Peyer's patch (tissue), 4 donors: ENCODE measurements at regions not wholly inside any gene's neighbourhood (a gene's known extent, or its start where the extent isn't known, plus 50 kb on each side); places are given as distances from the start of the nearest gene placed in this dataset.

ENCODE experiments used
- DNase-seq, 3 donors: peaks; one replicate each; pipeline ENCODE4 v3.0.0-alpha.2; 2017 to 2019
- H3K27ac ChIP-seq, 4 donors: fragments of 200-600 bp; sonication (generic); one replicate each; pipeline ENCODE4 v1.5.1; 2016 to 2019
- H3K27me3 ChIP-seq, 2 donors: fragments of 200-600 bp; sonication (generic); one replicate each; pipeline ENCODE4 v1.5.1; 2019
- H3K36me3 ChIP-seq, 3 donors: fragments of 200-600 bp; sonication (generic); one replicate each; pipeline ENCODE4 v1.5.1; 2016 to 2019
- H3K4me1 ChIP-seq, 4 donors: fragments of 200-600 bp; sonication (generic); one replicate each; pipeline ENCODE4 v1.5.1; 2016 to 2019
- H3K4me3 ChIP-seq, 4 donors: fragments of 200-600 bp; sonication (generic); 1 replicate in 3 of 4; 2 replicates in 1 of 4; pipeline ENCODE4 v1.5.1; 2016 to 2019; ENCODE audit warnings: mild to moderate bottlenecking in 1 of 4
- H3K9me3 ChIP-seq, 4 donors: fragments of 200-600 bp; sonication (generic); one replicate each; pipeline ENCODE4 v1.5.1; 2016 to 2019; ENCODE audit warnings: mild to moderate bottlenecking in 1 of 4
- CTCF ChIP-seq, 6 experiments: fragments of 450-650 bp in 4 of 6; fragments of 200-600 bp in 2 of 6; sonication (generic) in 1 of 6; IDR thresholded peaks; one replicate each; pipeline ENCODE4 v1.5.1; 2017 to 2019; ENCODE audit warnings: antibody characterized with exemption in 6 of 6, mild to moderate bottlenecking in 3 of 6, moderate library complexity in 1 of 6
- POLR2A ChIP-seq, 2 donors: fragments of 450-650 bp; IDR thresholded peaks; one replicate each; pipeline ENCODE4 v1.5.1; 2017; ENCODE audit warnings: antibody characterized with exemption in 2 of 2, mild to moderate bottlenecking in 2 of 2, moderate library complexity in 2 of 2

- Histone ChIP-seq H3K27ac (no peak overlapping the region), H3K27me3 (no peaks in the 10 kb centered on the region), H3K9me3 (peaks cover 0 to 9% (median 0%) of the 10 kb centered on the region in 4 donors), H3K4me3 (no peak overlapping the region), H3K36me3 (no peaks in the 10 kb centered on the region), H3K4me1 (no peaks in the 10 kb centered on the region)
- no peak for TF ChIP-seq CTCF (IDR thresholded peaks at IDR 0.05)
- TF ChIP-seq POLR2A (IDR thresholded peaks at IDR 0.05): no peak
- no peak for DNase-seq
These were observed 1030.9 kb downstream of the FSTL5 start for GRCh38 chr4:161132715-161133425.

GRCh38 chr4:161121451-161121850 is 1042.3 kb downstream of the FSTL5 start:
- no peak for TF ChIP-seq CTCF (IDR thresholded peaks at IDR 0.05)
- TF ChIP-seq POLR2A (IDR thresholded peaks at IDR 0.05): no peak
- no peaks in the 10 kb centered on the region for H3K36me3 ChIP-seq
- H3K27me3 ChIP-seq: no peaks in the 10 kb centered on the region
- DNase-seq: no peak
- H3K4me1 ChIP-seq: no peaks in the 10 kb centered on the region
- H3K9me3 ChIP-seq: no peaks in the 10 kb centered on the region
- H3K4me3 ChIP-seq: no peak overlapping the region
- no peak overlapping the region for H3K27ac ChIP-seq

GRCh38 chr4:161101881-161102280 is 1061.9 kb downstream of the FSTL5 start:
- Histone ChIP-seq H3K4me3 (no peak overlapping the region), H3K36me3 (no peaks in the 10 kb centered on the region), H3K27me3 (no peaks in the 10 kb centered on the region), H3K4me1 (no peaks in the 10 kb centered on the region), H3K27ac (no peak overlapping the region), H3K9me3 (no peaks in the 10 kb centered on the region)
- no peak for TF ChIP-seq CTCF (IDR thresholded peaks at IDR 0.05)
- no peak for TF ChIP-seq POLR2A (IDR thresholded peaks at IDR 0.05)
- no peak for DNase-seq

GRCh38 chr4:161097821-161098220 is 1066.0 kb downstream of the FSTL5 start:
- DNase-seq: no peak
- no peaks in the 10 kb centered on the region for H3K36me3 ChIP-seq
- no peaks in the 10 kb centered on the region for H3K4me1 ChIP-seq
- no peaks in the 10 kb centered on the region for H3K9me3 ChIP-seq
- H3K27ac ChIP-seq: no peak overlapping the region
- no peaks in the 10 kb centered on the region for H3K27me3 ChIP-seq
- H3K4me3 ChIP-seq: no peak overlapping the region
- TF ChIP-seq CTCF (IDR thresholded peaks at IDR 0.05) (no peak), POLR2A (IDR thresholded peaks at IDR 0.05) (no peak)

GRCh38 chr4:161061046-161061445 is 1102.8 kb downstream of the FSTL5 start:
- no peak overlapping the region for H3K4me3 ChIP-seq
- TF ChIP-seq CTCF (IDR thresholded peaks at IDR 0.05): no peak
- no peak for TF ChIP-seq POLR2A (IDR thresholded peaks at IDR 0.05)
- no peaks in the 10 kb centered on the region for H3K4me1 ChIP-seq
- H3K9me3 ChIP-seq: no peaks in the 10 kb centered on the region
- no peaks in the 10 kb centered on the region for H3K27me3 ChIP-seq
- no peak for DNase-seq
- no peaks in the 10 kb centered on the region for H3K36me3 ChIP-seq
- H3K27ac ChIP-seq: no peak overlapping the region
